Activated B cell treated with CpG ODN at 0.5 μM for 24 hours (primary cell): ENCODE measurements at regions not wholly inside any gene's neighbourhood (a gene's known extent, or its start where the extent isn't known, plus 50 kb on each side); places are given as distances from the start of the nearest gene placed in this dataset.
"Not testable (repeated sequence)": the region's sequence is repeated elsewhere in the genome, so short reads cannot be mapped to it uniquely, and the experiment has no call there.

ENCODE experiments used
- ATAC-seq: fragments of 200-7000 bp; cut with Tn5 transposase; one replicate; pipeline ENCODE4 v1.10.0; 2021; ENCODE audit warnings: low read depth, mild to moderate bottlenecking, moderate library complexity
- CTCF ChIA-PET: fragments of 350-600 bp; sonication (Branson Sonifier 250); formaldehyde crosslinking; loops from one replicate; lab custom pipeline; 2021; ENCODE audit warnings: antibody characterized with exemption; lab: Charles Lee
- POLR2A ChIA-PET: fragments of 350-600 bp; sonication (Branson Sonifier 250); formaldehyde crosslinking; loops from one replicate; lab custom pipeline; 2021; ENCODE audit warnings: antibody characterized with exemption; lab: Charles Lee
- DNase-seq: peaks from one replicate; pipeline ENCODE4 v3.0.0; 2022
- H3K27ac Mint-ChIP-seq: one replicate; pipeline ENCODE4 v1.8.0; 2020; ENCODE audit warnings: mixed read lengths
- H3K27me3 Mint-ChIP-seq: one replicate; pipeline ENCODE4 v1.8.0; 2021; ENCODE audit warnings: mixed read lengths
- H3K36me3 Mint-ChIP-seq: one replicate; pipeline ENCODE4 v1.8.0; 2021; ENCODE audit warnings: low read depth, mixed read lengths
- H3K4me1 Mint-ChIP-seq: one replicate; pipeline ENCODE4 v1.8.0; 2021; ENCODE audit warnings: mixed read lengths
- H3K4me3 Mint-ChIP-seq: one replicate; pipeline ENCODE4 v1.8.0; 2020; ENCODE audit warnings: mild to moderate bottlenecking, mixed read lengths
- H3K9me3 Mint-ChIP-seq: one replicate; pipeline ENCODE4 v1.8.0; 2020; ENCODE audit warnings: mixed read lengths
- intact Hi-C: fragments of 100-400 bp; cut with micrococcal nuclease; formaldehyde crosslinking; loops from one replicate; pipeline ENCODE4 v1.15.1; 2024
- TF ChIP-seq, protein P1 (sequence below): fragments of 200-600 bp; IDR thresholded peaks from one replicate; pipeline ENCODE4 v1.8.0; 2022; ENCODE audit warnings: antibody characterized with exemption, mild to moderate bottlenecking

DNA sequence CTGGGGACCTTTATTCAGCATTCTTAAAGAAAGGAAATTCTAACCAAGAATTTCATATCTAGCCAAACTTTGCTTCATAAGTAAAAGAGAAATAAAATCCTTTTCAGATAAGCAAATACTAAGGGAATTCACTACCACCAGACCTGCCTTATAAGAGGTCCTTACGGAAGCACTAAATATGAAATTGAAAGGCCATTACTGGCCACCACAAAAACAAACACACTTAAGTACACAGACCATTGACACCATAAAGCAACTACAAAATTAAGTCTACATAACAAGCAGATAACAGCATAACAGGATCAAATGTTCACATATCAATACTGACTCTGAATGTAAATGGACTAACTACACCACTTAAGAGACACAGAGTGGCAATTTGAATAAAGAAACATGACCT, 361.4 kb upstream of the POU5F2 start:
- TF ChIP-seq, protein P1, sequence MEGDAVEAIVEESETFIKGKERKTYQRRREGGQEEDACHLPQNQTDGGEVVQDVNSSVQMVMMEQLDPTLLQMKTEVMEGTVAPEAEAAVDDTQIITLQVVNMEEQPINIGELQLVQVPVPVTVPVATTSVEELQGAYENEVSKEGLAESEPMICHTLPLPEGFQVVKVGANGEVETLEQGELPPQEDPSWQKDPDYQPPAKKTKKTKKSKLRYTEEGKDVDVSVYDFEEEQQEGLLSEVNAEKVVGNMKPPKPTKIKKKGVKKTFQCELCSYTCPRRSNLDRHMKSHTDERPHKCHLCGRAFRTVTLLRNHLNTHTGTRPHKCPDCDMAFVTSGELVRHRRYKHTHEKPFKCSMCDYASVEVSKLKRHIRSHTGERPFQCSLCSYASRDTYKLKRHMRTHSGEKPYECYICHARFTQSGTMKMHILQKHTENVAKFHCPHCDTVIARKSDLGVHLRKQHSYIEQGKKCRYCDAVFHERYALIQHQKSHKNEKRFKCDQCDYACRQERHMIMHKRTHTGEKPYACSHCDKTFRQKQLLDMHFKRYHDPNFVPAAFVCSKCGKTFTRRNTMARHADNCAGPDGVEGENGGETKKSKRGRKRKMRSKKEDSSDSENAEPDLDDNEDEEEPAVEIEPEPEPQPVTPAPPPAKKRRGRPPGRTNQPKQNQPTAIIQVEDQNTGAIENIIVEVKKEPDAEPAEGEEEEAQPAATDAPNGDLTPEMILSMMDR, result no peak
- Mint-ChIP-seq H3K4me1 (peaks cover 47% of the 10 kb centered on the region), H3K4me3 (no peak overlapping the region), H3K27ac (no peak overlapping the region), H3K27me3 (no peaks in the 10 kb centered on the region), H3K36me3 (peaks cover 51% of the 10 kb centered on the region), H3K9me3 (peaks cover 16% of the 10 kb centered on the region)
- ChIA-PET CTCF (no interaction called here), POLR2A (no interaction called here)
- ATAC-seq (no peak), DNase-seq (no peak)
- intact Hi-C loops, result no loop called here

DNA sequence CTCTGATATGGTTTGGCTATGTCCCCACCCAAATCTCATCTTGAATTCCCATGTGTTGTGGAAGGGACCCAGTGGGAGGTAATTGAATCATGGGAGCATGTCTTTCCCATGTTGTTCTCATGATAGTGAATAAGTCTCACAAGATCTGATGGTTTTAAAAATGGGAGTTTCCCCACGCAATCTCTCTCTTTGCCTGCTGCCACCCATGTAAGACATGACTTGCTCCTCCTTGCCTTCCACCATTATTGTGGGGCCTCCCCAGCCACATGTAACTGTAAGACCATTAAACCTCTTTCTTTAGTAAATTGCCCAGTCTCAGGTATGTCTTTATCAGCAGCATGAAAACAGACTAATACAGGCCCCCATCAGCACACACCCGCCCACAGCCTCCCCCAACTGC, 356.0 kb upstream of the POU5F2 start:
- not testable (repeated sequence) for H3K27me3 Mint-ChIP-seq
- peaks cover 32% of the 10 kb centered on the region for H3K36me3 Mint-ChIP-seq

DNA sequence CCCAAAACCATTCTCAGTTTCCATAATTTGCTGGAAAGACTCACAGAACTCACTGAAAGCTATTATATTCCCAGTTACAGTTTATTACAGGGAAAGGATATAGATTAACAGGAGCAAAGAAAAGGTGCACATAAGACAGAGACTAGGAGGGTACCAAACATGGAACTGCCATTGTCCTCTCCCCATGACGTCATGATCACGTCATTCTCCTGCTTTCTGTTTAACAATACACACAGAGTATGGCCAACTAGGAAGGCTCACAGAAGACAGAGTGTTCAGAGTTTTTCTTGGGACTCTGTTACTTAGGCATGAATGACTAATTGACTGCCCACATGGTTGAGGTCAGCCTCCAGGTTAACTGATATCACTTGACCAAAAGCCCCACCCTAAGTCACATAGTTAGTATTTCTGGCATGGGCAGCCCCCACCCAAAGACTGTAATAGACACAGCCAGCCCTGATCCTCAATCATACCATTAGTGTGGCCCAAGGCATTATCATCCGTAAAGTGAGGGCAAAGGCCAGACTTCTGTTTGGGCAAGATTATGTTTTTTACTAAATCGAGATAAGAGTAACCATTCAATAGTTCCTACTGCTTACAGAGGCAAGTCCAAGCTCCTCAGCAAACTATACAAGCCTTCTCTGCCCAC, 353.5 kb upstream of the POU5F2 start:
- POLR2A ChIA-PET, result no interaction called here
- no peaks in the 10 kb centered on the region for H3K27me3 Mint-ChIP-seq

More for the DNA sequence above, 356.0 kb upstream of the POU5F2 start:
- ATAC-seq, H3K4me3 Mint-ChIP-seq, DNase-seq, POLR2A ChIA-PET, H3K9me3 Mint-ChIP-seq, H3K27ac Mint-ChIP-seq, intact Hi-C loops, CTCF ChIA-PET: not testable (repeated sequence)
- peaks cover 33% of the 10 kb centered on the region for H3K4me1 Mint-ChIP-seq

DNA sequence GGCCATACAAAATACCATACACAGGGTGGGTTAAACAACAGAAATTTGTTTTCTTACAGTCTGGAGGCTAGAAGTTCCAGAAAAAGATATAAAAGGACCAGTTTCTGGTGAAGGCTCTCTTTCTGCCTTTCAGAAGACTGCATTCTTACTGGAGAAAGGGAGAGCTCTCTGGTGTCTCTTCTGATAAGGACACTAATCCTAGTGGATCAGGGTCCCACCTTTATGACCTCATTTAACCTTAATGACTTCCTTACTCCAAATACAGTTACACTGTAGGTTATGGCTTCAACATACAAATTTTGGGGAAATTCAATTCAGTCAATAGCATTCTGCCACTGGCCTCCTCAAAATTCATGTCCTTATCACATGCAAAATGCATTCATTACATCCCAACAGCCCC, 351.9 kb upstream of the POU5F2 start:
- Mint-ChIP-seq H3K27me3 (no peaks in the 10 kb centered on the region), H3K36me3 (peaks cover 15% of the 10 kb centered on the region), H3K9me3 (peaks cover 8% of the 10 kb centered on the region), H3K27ac (no peak overlapping the region), H3K4me1 (peaks cover 16% of the 10 kb centered on the region), H3K4me3 (no peak overlapping the region)
- intact Hi-C loops, result no loop called here
- ChIA-PET CTCF (no interaction called here), POLR2A (no interaction called here)
- no peak for ATAC-seq
- TF ChIP-seq, protein P1, result no peak
- no peak for DNase-seq

More for the DNA sequence above, 353.5 kb upstream of the POU5F2 start:
- ATAC-seq (no peak), DNase-seq (no peak)
- Mint-ChIP-seq H3K4me1 (peaks cover 21% of the 10 kb centered on the region), H3K27ac (no peak overlapping the region), H3K4me3 (no peak overlapping the region), H3K9me3 (peaks cover 8% of the 10 kb centered on the region), H3K36me3 (peaks cover 22% of the 10 kb centered on the region)
- CTCF ChIA-PET, result no interaction called here
- intact Hi-C loops, result no loop called here
- TF ChIP-seq, protein P1, result no peak

DNA sequence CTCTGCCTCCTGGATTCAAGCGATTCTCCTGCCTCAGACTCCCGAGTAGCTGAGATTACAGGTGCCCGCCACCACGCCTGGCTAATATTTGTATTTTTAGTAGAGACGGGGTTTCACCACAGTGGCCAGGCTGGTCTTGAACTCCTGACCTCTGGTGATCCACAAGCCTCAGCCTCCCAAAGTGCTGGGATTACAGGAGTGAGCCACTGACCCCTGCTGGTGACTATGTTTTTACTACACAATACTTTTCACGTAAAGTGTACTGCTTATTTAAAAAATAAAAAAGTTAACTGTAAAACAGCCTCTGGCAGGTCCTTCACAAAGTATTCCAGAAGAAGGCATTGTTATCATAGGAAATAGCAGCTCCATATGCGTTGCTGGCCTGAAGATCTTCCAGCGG, 345.2 kb upstream of the POU5F2 start:
- Mint-ChIP-seq H3K36me3 (peaks cover 13% of the 10 kb centered on the region), H3K4me1 (peaks cover 15% of the 10 kb centered on the region)
- CTCF ChIA-PET, H3K4me3 Mint-ChIP-seq, POLR2A ChIA-PET, H3K27me3 Mint-ChIP-seq, H3K9me3 Mint-ChIP-seq, H3K27ac Mint-ChIP-seq, ATAC-seq, DNase-seq, intact Hi-C loops: not testable (repeated sequence)

DNA sequence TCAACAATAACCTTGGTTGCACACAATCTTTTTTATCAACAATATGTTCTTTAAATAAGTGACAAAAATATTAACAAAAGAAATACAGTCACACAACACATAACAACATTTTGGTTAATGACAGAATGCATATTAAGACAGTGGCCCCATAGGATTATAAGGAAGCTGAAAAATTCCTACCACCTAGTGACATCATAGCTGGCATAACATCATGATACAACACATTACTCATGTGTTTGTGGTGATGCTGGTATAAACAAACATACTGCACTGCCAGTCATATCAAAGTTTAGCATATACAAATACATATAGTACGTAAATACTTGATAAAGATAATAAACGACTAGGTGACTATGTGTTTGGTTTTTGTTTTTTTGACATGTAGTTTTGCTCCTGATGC, 344.8 kb upstream of the POU5F2 start:
- TF ChIP-seq, protein P1, result no peak
- DNase-seq, result no peak
- no peaks in the 10 kb centered on the region for H3K27me3 Mint-ChIP-seq
- POLR2A ChIA-PET, result no interaction called here
- CTCF ChIA-PET, result no interaction called here
- intact Hi-C loops, result no loop called here
- peaks cover 6% of the 10 kb centered on the region for H3K9me3 Mint-ChIP-seq
- peaks cover 13% of the 10 kb centered on the region for H3K36me3 Mint-ChIP-seq
- ATAC-seq, result no peak
- no peak overlapping the region for H3K4me3 Mint-ChIP-seq
- no peak overlapping the region for H3K27ac Mint-ChIP-seq
- peaks cover 19% of the 10 kb centered on the region for H3K4me1 Mint-ChIP-seq
